DMS53 treated with DMSO at 0.1 percent for 48 hours (cell line): ENCODE measurements at regions not wholly inside any gene's neighbourhood (a gene's known extent, or its start where the extent isn't known, plus 50 kb on each side); places are given as distances from the start of the nearest gene placed in this dataset.
"Not testable (repeated sequence)": the region's sequence is repeated elsewhere in the genome, so short reads cannot be mapped to it uniquely, and the experiment has no call there.

Experiments
- DNase-seq: peaks from one replicate; lab custom pipeline; 2025; ENCODE audit not compliant: unreplicated experiment; lab: John Stamatoyannopoulos, UW

- DNase-seq, result peak; percentile 26
Observed at GRCh38 chr15:92821491-92822116, 78.5 kb upstream of the CHD2 start.

- no peak for DNase-seq
Observed at GRCh38 chr15:92822216-92823144, 77.6 kb upstream of the CHD2 start.

GRCh38 chr15:92825985-92826384 lies 74.1 kb upstream of the CHD2 start:
- no peak for DNase-seq

- DNase-seq, result not testable (repeated sequence)
Observed at GRCh38 chr15:92827991-92828390, 72.1 kb upstream of the CHD2 start.

GRCh38 chr15:92829875-92830274 lies 70.2 kb upstream of the CHD2 start:
- DNase-seq, result no peak

GRCh38 chr15:92831336-92831654 lies 68.8 kb upstream of the CHD2 start:
- no peak for DNase-seq

GRCh38 chr15:92831655-92832328 lies 68.3 kb upstream of the CHD2 start:
- peak; percentile 88 for DNase-seq

GRCh38 chr15:92833106-92833433 lies 67.1 kb upstream of the CHD2 start:
- no peak for DNase-seq

- no peak for DNase-seq
Observed at GRCh38 chr15:92833493-92834271, 66.4 kb upstream of the CHD2 start.

GRCh38 chr15:92839696-92840095 lies 60.4 kb upstream of the CHD2 start:
- DNase-seq, result peak; percentile 59

GRCh38 chr15:92840149-92840548 lies 60.0 kb upstream of the CHD2 start:
- no peak for DNase-seq

GRCh38 chr15:92843326-92843725 lies 56.8 kb upstream of the CHD2 start:
- DNase-seq, result no peak

GRCh38 chr15:92843814-92844213 lies 56.3 kb upstream of the CHD2 start:
- no peak for DNase-seq

- peak; percentile 29 for DNase-seq
Observed at GRCh38 chr15:92845126-92845508, 55.0 kb upstream of the CHD2 start.

- no peak for DNase-seq
Observed at GRCh38 chr15:92846741-92847140, 53.4 kb upstream of the CHD2 start.

- no peak for DNase-seq
Observed at GRCh38 chr15:92847841-92848240, 52.3 kb upstream of the CHD2 start.

- no peak for DNase-seq
Observed at GRCh38 chr15:92848464-92848851, 51.7 kb upstream of the CHD2 start.

- no peak for DNase-seq
Observed at GRCh38 chr15:92848852-92849598, 51.1 kb upstream of the CHD2 start.

- DNase-seq, result not testable (repeated sequence)
Observed at GRCh38 chr15:92850218-92850617, 49.9 kb upstream of the CHD2 start.
